Duodenal mucosa (tissue), 2 donors: ENCODE measurements at regions not wholly inside any gene's neighbourhood (a gene's known extent, or its start where the extent isn't known, plus 50 kb on each side); places are given as distances from the start of the nearest gene placed in this dataset.

Experiments
- H3K27ac ChIP-seq: one replicate; pipeline ENCODE4 v1.7.0; 2013; ENCODE audit warnings: low read depth, low read length
- H3K27me3 ChIP-seq, 2 donors: one replicate each; pipeline ENCODE4 v1.7.0; 2013; ENCODE audit warnings: low read length in 2 of 2, control low read depth in 1 of 2; ENCODE audit not compliant: insufficient read depth in 2 of 2, control insufficient read depth in 1 of 2
- H3K36me3 ChIP-seq, 2 donors: one replicate each; pipeline ENCODE4 v1.7.0; 2013; ENCODE audit warnings: low read length in 2 of 2, control low read depth in 1 of 2; ENCODE audit not compliant: insufficient read depth in 2 of 2, control insufficient read depth in 1 of 2
- H3K4me1 ChIP-seq, 2 donors: one replicate each; pipeline ENCODE4 v1.7.0; 2013; ENCODE audit warnings: low read length in 2 of 2, control low read depth in 1 of 2; ENCODE audit not compliant: insufficient read depth in 2 of 2, control insufficient read depth in 1 of 2
- H3K4me3 ChIP-seq, 2 donors: one replicate each; pipeline ENCODE4 v1.7.0; 2013; ENCODE audit warnings: low read length in 2 of 2, low read depth in 1 of 2
- H3K9ac ChIP-seq, 2 donors: one replicate each; pipeline ENCODE4 v1.7.0; 2013; ENCODE audit warnings: low read length in 2 of 2, low read depth in 1 of 2
- H3K9me3 ChIP-seq, 2 donors: one replicate each; pipeline ENCODE4 v1.7.0; 2013; ENCODE audit warnings: low read length in 2 of 2, control low read depth in 1 of 2; ENCODE audit not compliant: control insufficient read depth in 1 of 2

DNA sequence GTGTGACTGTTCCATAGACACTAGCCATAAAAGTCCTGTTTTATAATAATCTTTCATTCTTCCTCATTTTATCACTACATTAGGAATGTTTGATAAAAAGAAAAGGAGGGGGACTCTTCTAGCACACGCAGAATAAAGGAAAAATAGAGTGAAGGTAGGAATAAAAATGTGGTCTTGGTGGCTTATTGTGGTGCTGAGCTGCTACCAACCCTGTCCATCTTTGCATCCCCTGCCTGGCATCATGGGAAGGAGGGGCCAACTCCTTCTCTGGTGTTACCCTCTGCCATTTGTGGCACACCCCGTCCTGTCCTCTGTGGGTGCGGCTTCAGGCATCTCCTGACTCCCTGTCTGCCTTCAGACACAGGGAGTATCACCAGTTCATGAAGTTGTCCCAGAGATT is 104.9 kb upstream of the ZNF536 start:
- Histone ChIP-seq H3K36me3 (no peaks in the 10 kb centered on the region), H3K27ac (no peak overlapping the region), H3K4me3 (no peak overlapping the region), H3K9me3 (no peaks in the 10 kb centered on the region), H3K27me3 (peaks cover 0 to 7% of the 10 kb centered on the region in 2 donors), H3K9ac (no peak overlapping the region), H3K4me1 (no peaks in the 10 kb centered on the region)

GRCh38 chr19:30268601-30269000 is 103.6 kb upstream of the ZNF536 start:
- Histone ChIP-seq H3K9me3 (peaks cover 4 to 6% of the 10 kb centered on the region in 2 donors), H3K36me3 (no peaks in the 10 kb centered on the region), H3K4me1 (no peaks in the 10 kb centered on the region), H3K27me3 (peaks cover 0 to 7% of the 10 kb centered on the region in 2 donors), H3K9ac (no peak overlapping the region), H3K4me3 (no peak overlapping the region), H3K27ac (no peak overlapping the region)

GRCh38 chr19:30269638-30270037 is 102.5 kb upstream of the ZNF536 start:
- Histone ChIP-seq H3K36me3 (no peaks in the 10 kb centered on the region), H3K27me3 (peaks cover 0 to 7% of the 10 kb centered on the region in 2 donors), H3K9ac (no peak overlapping the region), H3K4me3 (no peak overlapping the region), H3K4me1 (no peaks in the 10 kb centered on the region), H3K27ac (no peak overlapping the region), H3K9me3 (peaks cover 4 to 6% of the 10 kb centered on the region in 2 donors)

DNA sequence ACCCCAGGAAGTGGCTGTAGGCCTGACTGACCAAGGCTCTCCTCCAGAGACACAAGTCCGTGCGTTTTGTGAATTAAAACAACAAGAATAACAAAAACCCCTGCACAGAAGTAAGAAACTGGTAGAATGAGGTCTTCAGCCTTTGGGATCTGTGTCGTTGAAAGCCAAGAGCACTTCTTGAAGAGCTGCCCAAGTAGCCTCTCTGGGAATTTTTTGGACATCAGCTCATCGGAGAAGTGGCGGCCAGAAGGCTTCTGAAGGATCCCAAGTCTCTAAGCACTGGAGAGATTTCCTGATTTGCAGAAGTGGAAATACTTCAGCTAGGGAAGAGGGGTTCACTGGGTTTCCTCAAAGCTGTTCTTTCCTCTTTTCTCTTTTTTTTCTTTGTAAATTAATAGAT is 100.4 kb upstream of the ZNF536 start:
- Histone ChIP-seq H3K4me1 (no peaks in the 10 kb centered on the region), H3K4me3 (no peak overlapping the region), H3K9me3 (peaks cover 4 to 6% of the 10 kb centered on the region in 2 donors), H3K36me3 (no peaks in the 10 kb centered on the region), H3K27ac (no peak overlapping the region), H3K27me3 (no peaks in the 10 kb centered on the region), H3K9ac (no peak overlapping the region)

GRCh38 chr19:30272554-30272953 is 99.6 kb upstream of the ZNF536 start:
- H3K4me3 ChIP-seq, result no peak overlapping the region
- peaks cover 4 to 6% of the 10 kb centered on the region in 2 donors for H3K9me3 ChIP-seq
- no peaks in the 10 kb centered on the region for H3K27me3 ChIP-seq
- no peak overlapping the region for H3K9ac ChIP-seq
- no peak overlapping the region for H3K27ac ChIP-seq
- no peaks in the 10 kb centered on the region for H3K36me3 ChIP-seq
- H3K4me1 ChIP-seq, result no peaks in the 10 kb centered on the region

DNA sequence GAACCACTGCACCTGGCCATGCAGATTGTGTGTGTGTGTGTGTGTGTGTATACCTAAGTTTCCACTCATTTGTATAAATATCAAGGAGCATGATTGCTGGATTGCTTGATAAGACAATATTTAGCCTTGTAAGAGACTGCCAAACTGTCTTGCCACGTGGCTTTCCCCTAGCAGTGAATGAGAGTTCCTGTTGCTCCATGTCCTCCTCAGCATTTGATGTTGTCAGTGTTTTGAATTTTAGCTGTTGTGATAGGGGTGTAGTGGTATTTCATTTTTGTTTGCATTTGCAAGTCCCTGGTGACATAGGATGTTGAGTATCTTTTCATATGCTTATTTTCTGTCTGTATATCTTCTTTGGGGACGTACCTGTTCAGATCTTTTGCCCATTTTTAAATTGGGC is 99.0 kb upstream of the ZNF536 start:
- Histone ChIP-seq H3K27me3 (no peaks in the 10 kb centered on the region), H3K27ac (no peak overlapping the region), H3K9me3 (peaks cover 4 to 6% of the 10 kb centered on the region in 2 donors), H3K36me3 (no peaks in the 10 kb centered on the region), H3K4me1 (no peaks in the 10 kb centered on the region), H3K4me3 (no peak overlapping the region), H3K9ac (no peak overlapping the region)

- Histone ChIP-seq H3K9ac (no peak overlapping the region), H3K4me3 (no peak overlapping the region), H3K27me3 (no peaks in the 10 kb centered on the region), H3K4me1 (no peaks in the 10 kb centered on the region), H3K27ac (no peak overlapping the region), H3K9me3 (peaks cover 4 to 6% of the 10 kb centered on the region in 2 donors), H3K36me3 (no peaks in the 10 kb centered on the region)
Observed at GRCh38 chr19:30274987-30275386, 97.2 kb upstream of the ZNF536 start.

- Histone ChIP-seq H3K9me3 (peaks cover 4 to 6% of the 10 kb centered on the region in 2 donors), H3K27me3 (no peaks in the 10 kb centered on the region), H3K36me3 (no peaks in the 10 kb centered on the region), H3K4me3 (no peak overlapping the region), H3K27ac (no peak overlapping the region), H3K9ac (no peak overlapping the region), H3K4me1 (no peaks in the 10 kb centered on the region)
Observed at GRCh38 chr19:30276011-30276882, 95.9 kb upstream of the ZNF536 start.

GRCh38 chr19:30276883-30277280 is 95.3 kb upstream of the ZNF536 start:
- Histone ChIP-seq H3K9ac (no peak overlapping the region), H3K4me3 (no peak overlapping the region), H3K4me1 (no peaks in the 10 kb centered on the region), H3K36me3 (no peaks in the 10 kb centered on the region), H3K27me3 (no peaks in the 10 kb centered on the region), H3K9me3 (peaks cover 4 to 6% of the 10 kb centered on the region in 2 donors), H3K27ac (no peak overlapping the region)

- H3K9ac ChIP-seq, result no peak overlapping the region
- H3K36me3 ChIP-seq, result no peaks in the 10 kb centered on the region
- no peak overlapping the region for H3K4me3 ChIP-seq
- H3K9me3 ChIP-seq, result peaks cover 1 to 2% of the 10 kb centered on the region in 2 donors
- H3K4me1 ChIP-seq, result no peaks in the 10 kb centered on the region
- no peak overlapping the region for H3K27ac ChIP-seq
- no peaks in the 10 kb centered on the region for H3K27me3 ChIP-seq
Observed at GRCh38 chr19:30277941-30278881, 94.0 kb upstream of the ZNF536 start.
